H9 (cell line): ENCODE measurements at regions not wholly inside any gene's neighbourhood (a gene's known extent, or its start where the extent isn't known, plus 50 kb on each side); places are given as distances from the start of the nearest gene placed in this dataset.

Experiments used
- DNase-seq: peaks from one replicate; pipeline ENCODE4 v3.0.0-alpha.2; 2017
- H2AFZ ChIP-seq: one replicate; pipeline ENCODE4 v1.6.1; 2013; ENCODE audit warnings: mild to moderate bottlenecking, low read length, control low read depth, moderate library complexity
- H2AK5ac ChIP-seq: 2 replicates; pipeline ENCODE4 v1.6.1; 2013; ENCODE audit warnings: low read length, control low read depth, mixed read lengths; ENCODE audit not compliant: insufficient read length
- H2BK120ac ChIP-seq: one replicate; pipeline ENCODE4 v1.6.1; 2013; ENCODE audit warnings: low read depth, mild to moderate bottlenecking, low read length, control low read depth, inconsistent platforms; ENCODE audit not compliant: poor library complexity, severe bottlenecking
- H2BK12ac ChIP-seq: 2 replicates; pipeline ENCODE4 v1.6.1; 2013; ENCODE audit warnings: low read length, control low read depth, mixed read lengths, low read depth; ENCODE audit not compliant: insufficient read length
- H2BK15ac ChIP-seq: 2 replicates; pipeline ENCODE4 v1.6.1; 2013; ENCODE audit warnings: low read depth, low read length, control low read depth
- H2BK20ac ChIP-seq: one replicate; pipeline ENCODE4 v1.6.1; 2013; ENCODE audit warnings: low read depth, mild to moderate bottlenecking, low read length, control low read depth, inconsistent platforms; ENCODE audit not compliant: poor library complexity, severe bottlenecking
- H2BK5ac ChIP-seq: 2 replicates; pipeline ENCODE4 v1.6.1; 2013; ENCODE audit warnings: low read length, control low read depth, mixed read lengths; ENCODE audit not compliant: insufficient read length
- H3K14ac ChIP-seq: 2 replicates; pipeline ENCODE4 v1.6.1; 2013; ENCODE audit warnings: low read length, control low read depth; ENCODE audit not compliant: insufficient read depth
- H3K18ac ChIP-seq: 2 replicates; pipeline ENCODE4 v1.6.1; 2013; ENCODE audit warnings: low read depth, mild to moderate bottlenecking, mixed read lengths, low read length, control low read depth; ENCODE audit not compliant: insufficient read length
- H3K23ac ChIP-seq: 2 replicates; pipeline ENCODE4 v1.6.1; 2013; ENCODE audit warnings: low read length, control low read depth, mixed read lengths, low read depth; ENCODE audit not compliant: insufficient read length
- H3K23me2 ChIP-seq: 2 replicates; pipeline ENCODE4 v1.6.1; 2013; ENCODE audit warnings: low read depth, mild to moderate bottlenecking, mixed read lengths, low read length, control low read depth; ENCODE audit not compliant: insufficient read length, poor library complexity, severe bottlenecking
- H3K27ac ChIP-seq: 2 replicates; pipeline ENCODE4 v1.5.1; 2013; ENCODE audit warnings: low read length, control low read depth, mixed read lengths, low read depth; ENCODE audit not compliant: insufficient read length
- H3K27me3 ChIP-seq: 2 replicates; pipeline ENCODE4 v1.6.1; 2013; ENCODE audit warnings: low read length, control low read depth, inconsistent platforms; ENCODE audit not compliant: insufficient read depth
- H3K4ac ChIP-seq: 2 replicates; pipeline ENCODE4 v1.6.1; 2013; ENCODE audit warnings: low read depth, mild to moderate bottlenecking, control low read depth, inconsistent platforms, low read length, moderate library complexity
- H3K4me1 ChIP-seq: 2 replicates; pipeline ENCODE4 v1.6.1; 2013; ENCODE audit warnings: low read length, control low read depth, inconsistent platforms; ENCODE audit not compliant: insufficient read depth
- H3K4me2 ChIP-seq: 2 replicates; pipeline ENCODE4 v1.6.1; 2013; ENCODE audit warnings: low read length, control low read depth, mixed read lengths; ENCODE audit not compliant: insufficient read length, insufficient read depth
- H3K56ac ChIP-seq: 2 replicates; pipeline ENCODE4 v1.6.1; 2013; ENCODE audit warnings: low read depth, mild to moderate bottlenecking, mixed read lengths, low read length, control low read depth; ENCODE audit not compliant: insufficient read length
- H3K79me1 ChIP-seq: 2 replicates; pipeline ENCODE4 v1.6.1; 2013; ENCODE audit warnings: low read depth, mild to moderate bottlenecking, moderate library complexity, low read length, control low read depth, inconsistent platforms; ENCODE audit not compliant: insufficient read depth, poor library complexity, severe bottlenecking
- H3K79me2 ChIP-seq: 2 replicates; pipeline ENCODE4 v1.6.1; 2013; ENCODE audit warnings: low read length, control low read depth, inconsistent platforms; ENCODE audit not compliant: insufficient read depth
- H3K9ac ChIP-seq: 2 replicates; pipeline ENCODE4 v1.6.1; 2013; ENCODE audit warnings: low read length, control low read depth, mixed read lengths; ENCODE audit not compliant: insufficient read length; ENCODE audit errors: extremely low read depth
- H3K9me3 ChIP-seq: one replicate; pipeline ENCODE4 v1.6.1; 2013; ENCODE audit warnings: low read depth, low read length, inconsistent platforms; ENCODE audit not compliant: control insufficient read depth
- H3T11ph ChIP-seq: one replicate; pipeline ENCODE4 v1.6.1; 2013; ENCODE audit warnings: mild to moderate bottlenecking, low read length, control low read depth, inconsistent platforms
- H4K20me1 ChIP-seq: one replicate; pipeline ENCODE4 v1.6.1; 2013; ENCODE audit not compliant: control insufficient read depth, insufficient read length, insufficient read depth
- H4K5ac ChIP-seq: 2 replicates; pipeline ENCODE4 v1.6.1; 2013; ENCODE audit warnings: low read depth, mild to moderate bottlenecking, mixed read lengths, low read length, control low read depth; ENCODE audit not compliant: insufficient read length
- H4K8ac ChIP-seq: replicated peaks from 2 replicates; pipeline ENCODE4 v1.6.1; 2013; ENCODE audit warnings: low read length, control low read depth, mixed read lengths, low read depth; ENCODE audit not compliant: insufficient read length
- H4K91ac ChIP-seq: 2 replicates; pipeline ENCODE4 v1.6.1; 2013; ENCODE audit warnings: low read depth, mild to moderate bottlenecking, moderate library complexity, mixed read lengths, low read length, control low read depth; ENCODE audit not compliant: insufficient read length
- H3K27ac Mint-ChIP-seq, 3 experiments: 2 replicates in 2 of 3; 3 replicates in 1 of 3; pipeline ENCODE4 v1.8.0; 2020 to 2021; ENCODE audit warnings: mixed read lengths in 3 of 3, mild to moderate bottlenecking in 1 of 3, moderate library complexity in 1 of 3
- H3K27me3 Mint-ChIP-seq: 2 replicates; pipeline ENCODE4 v1.8.0; 2021; ENCODE audit warnings: low read depth, mild to moderate bottlenecking, moderate library complexity, mixed read lengths
- H3K36me3 Mint-ChIP-seq, 3 experiments: 2 replicates in 2 of 3; 3 replicates in 1 of 3; pipeline ENCODE4 v1.8.0; 2020 to 2021; ENCODE audit warnings: low read depth in 3 of 3, mixed read lengths in 3 of 3; ENCODE audit not compliant: insufficient read depth in 1 of 3
- H3K4me1 Mint-ChIP-seq, 2 experiments: 2 replicates each; pipeline ENCODE4 v1.8.0; 2020; ENCODE audit warnings: mixed read lengths in 2 of 2
- H3K4me3 Mint-ChIP-seq, 2 experiments: 2 replicates in 1 of 2; 3 replicates in 1 of 2; pipeline ENCODE4 v1.8.0; 2020 to 2021; ENCODE audit warnings: mild to moderate bottlenecking in 2 of 2, mixed read lengths in 2 of 2, moderate library complexity in 1 of 2
- H3K9me3 Mint-ChIP-seq, 2 experiments: 2 replicates in 1 of 2; 3 replicates in 1 of 2; pipeline ENCODE4 v1.8.0; 2020; ENCODE audit warnings: mild to moderate bottlenecking in 2 of 2, mixed read lengths in 2 of 2, moderate library complexity in 1 of 2
- CTCF ChIP-seq: fragments of 200-600 bp; sonication (generic); conservative IDR thresholded peaks from 3 replicates; pipeline ENCODE4 v1.8.0; 2021; ENCODE audit warnings: antibody characterized with exemption, mild to moderate bottlenecking
- WGBS: extraction: QIAGEN DNeasy Blood & Tissue Kit; methylation state at CpG from one replicate; pipeline ENCODE4 v1.1.7; 2013; ENCODE audit warnings: missing lambda C conversion rate, low lambda C conversion rate, mixed read lengths; ENCODE audit not compliant: insufficient read length; ENCODE audit errors: extremely low coverage; 5-methylcytosine and 5-hydroxymethylcytosine counted together

GRCh38 chr2:40032650-40033319 lies 253.7 kb upstream of the THUMPD2 start:
- H3K9me3 ChIP-seq, result peaks cover 6% of the 10 kb centered on the region
- no peak overlapping the region for H3K9ac ChIP-seq
- Mint-ChIP-seq H3K9me3 (peaks cover 0 to 18% of the 10 kb centered on the region in 2 experiments; a peak in 3 of 5 replicates), H3K27me3 (no peaks in the 10 kb centered on the region), H3K4me3 (no peak overlapping the region), H3K36me3 (peaks cover 2 to 8% (median 4%) of the 10 kb centered on the region in 3 experiments; a peak in 4 of 7 replicates), H3K27ac (no peak overlapping the region), H3K4me1 (no peaks in the 10 kb centered on the region)
- no peaks in the 10 kb centered on the region for H3K79me1 ChIP-seq
- no peak overlapping the region for H2AFZ ChIP-seq
- no peak for DNase-seq
- no peak overlapping the region for H4K91ac ChIP-seq
- TF ChIP-seq CTCF, result no peak
- no peak overlapping the region for H3K27ac ChIP-seq
- H4K5ac ChIP-seq, result no peak overlapping the region
- H2BK20ac ChIP-seq, result no peak overlapping the region
- no peaks in the 10 kb centered on the region for H3K23me2 ChIP-seq
- H2BK5ac ChIP-seq, result no peak overlapping the region
- no peak overlapping the region for H3K4me2 ChIP-seq
- H3K27me3 ChIP-seq, result no peaks in the 10 kb centered on the region
- no peaks in the 10 kb centered on the region for H3K4me1 ChIP-seq
- no peak overlapping the region for H4K8ac ChIP-seq
- H3K23ac ChIP-seq, result no peak overlapping the region
- WGBS, result no CpG with 5 or more reads among the region's 2 CpGs
- H3T11ph ChIP-seq, result no peak overlapping the region
- H2BK12ac ChIP-seq, result no peak overlapping the region
- H3K14ac ChIP-seq, result no peak overlapping the region
- H2AK5ac ChIP-seq, result no peak overlapping the region
- no peak overlapping the region for H2BK15ac ChIP-seq
- no peak overlapping the region for H2BK120ac ChIP-seq
- no peak overlapping the region for H3K18ac ChIP-seq
- H3K56ac ChIP-seq, result no peak overlapping the region
- no peak overlapping the region for H3K4ac ChIP-seq
- H3K79me2 ChIP-seq, result no peaks in the 10 kb centered on the region
- no peaks in the 10 kb centered on the region for H4K20me1 ChIP-seq
